ENCODE measurements at regions not wholly inside any gene's neighbourhood (a gene's known extent, or its start where the extent isn't known, plus 50 kb on each side); places are given as distances from the start of the nearest gene placed in this dataset.
A peak's percentile ranks its signal among the peaks of the same experiment; 100 is the strongest.

DNA sequence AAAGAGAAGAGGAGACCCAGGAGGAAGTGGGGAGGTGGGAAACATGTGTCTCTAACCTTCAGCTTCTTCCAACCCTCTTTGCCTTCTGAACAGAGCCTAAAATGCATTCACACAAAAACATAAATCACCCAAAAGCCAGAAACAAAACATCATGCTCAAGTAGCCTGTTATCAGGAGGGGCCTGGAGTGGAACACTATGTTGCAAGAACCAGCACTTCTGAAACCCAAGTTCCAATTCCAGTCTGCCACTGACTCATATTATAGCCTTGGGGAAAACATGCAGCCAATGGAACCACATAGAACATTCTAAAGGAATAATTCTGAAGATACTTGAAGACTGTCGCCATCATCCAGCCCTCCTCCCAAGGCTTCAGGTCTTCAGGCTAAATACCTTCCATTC lies 169.8 kb upstream of the PLXNC1 start:
- no peak overlapping the region for H3K27ac ChIP-seq
- TF ChIP-seq, protein P1, sequence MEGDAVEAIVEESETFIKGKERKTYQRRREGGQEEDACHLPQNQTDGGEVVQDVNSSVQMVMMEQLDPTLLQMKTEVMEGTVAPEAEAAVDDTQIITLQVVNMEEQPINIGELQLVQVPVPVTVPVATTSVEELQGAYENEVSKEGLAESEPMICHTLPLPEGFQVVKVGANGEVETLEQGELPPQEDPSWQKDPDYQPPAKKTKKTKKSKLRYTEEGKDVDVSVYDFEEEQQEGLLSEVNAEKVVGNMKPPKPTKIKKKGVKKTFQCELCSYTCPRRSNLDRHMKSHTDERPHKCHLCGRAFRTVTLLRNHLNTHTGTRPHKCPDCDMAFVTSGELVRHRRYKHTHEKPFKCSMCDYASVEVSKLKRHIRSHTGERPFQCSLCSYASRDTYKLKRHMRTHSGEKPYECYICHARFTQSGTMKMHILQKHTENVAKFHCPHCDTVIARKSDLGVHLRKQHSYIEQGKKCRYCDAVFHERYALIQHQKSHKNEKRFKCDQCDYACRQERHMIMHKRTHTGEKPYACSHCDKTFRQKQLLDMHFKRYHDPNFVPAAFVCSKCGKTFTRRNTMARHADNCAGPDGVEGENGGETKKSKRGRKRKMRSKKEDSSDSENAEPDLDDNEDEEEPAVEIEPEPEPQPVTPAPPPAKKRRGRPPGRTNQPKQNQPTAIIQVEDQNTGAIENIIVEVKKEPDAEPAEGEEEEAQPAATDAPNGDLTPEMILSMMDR (IDR thresholded peaks at IDR 0.05), result no peak
- TF ChIP-seq ZFX (IDR thresholded peaks at IDR 0.05; ENCODE audit: borderline replicate concordance), result no peak

DNA sequence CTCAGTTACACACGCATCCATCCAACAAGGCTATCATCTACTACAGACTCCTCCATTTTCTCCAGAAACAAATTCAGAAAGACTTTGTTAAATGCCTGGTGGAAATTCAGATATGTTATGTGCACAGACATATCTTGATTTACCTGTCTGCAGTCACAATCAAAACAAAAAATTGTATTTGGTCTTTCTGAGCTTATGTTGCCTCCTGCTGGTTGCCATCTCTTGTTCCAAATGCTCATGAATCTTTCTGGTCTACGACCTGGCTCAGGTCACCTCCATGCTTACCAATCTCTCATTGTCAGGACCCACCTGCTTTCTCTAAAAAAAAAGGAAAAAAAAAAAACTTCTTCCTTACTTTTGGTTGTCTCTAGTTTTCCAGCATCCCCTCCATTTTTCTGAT lies 169.2 kb upstream of the PLXNC1 start:
- no peak overlapping the region for H3K27ac ChIP-seq
- no peak for TF ChIP-seq ZFX (IDR thresholded peaks at IDR 0.05; ENCODE audit: borderline replicate concordance)
- TF ChIP-seq, protein P1 (IDR thresholded peaks at IDR 0.05), result peak; percentile 71

DNA sequence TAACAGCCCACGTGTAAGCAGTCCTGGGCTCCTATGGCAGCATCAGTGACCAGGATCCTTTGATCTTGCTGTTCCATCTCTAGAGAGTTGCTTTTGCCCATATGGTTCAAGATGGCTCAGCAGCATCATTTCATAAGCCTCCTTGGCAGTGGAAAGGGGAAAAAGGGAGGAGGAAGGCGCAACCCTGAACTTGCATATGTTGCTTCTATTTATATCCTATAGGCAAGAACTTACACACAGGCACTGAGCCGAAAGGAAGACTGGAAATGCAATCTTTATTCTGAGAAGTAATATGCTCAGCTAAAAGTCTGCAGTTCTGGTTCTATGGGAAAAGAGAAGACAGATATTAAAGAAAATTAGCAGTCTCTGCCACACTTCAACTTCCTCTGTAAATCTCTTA lies 167.7 kb upstream of the PLXNC1 start:
- H3K27ac ChIP-seq, result no peak overlapping the region
- TF ChIP-seq, protein P1 (IDR thresholded peaks at IDR 0.05), result no peak
- TF ChIP-seq ZFX (IDR thresholded peaks at IDR 0.05; ENCODE audit: borderline replicate concordance), result no peak

DNA sequence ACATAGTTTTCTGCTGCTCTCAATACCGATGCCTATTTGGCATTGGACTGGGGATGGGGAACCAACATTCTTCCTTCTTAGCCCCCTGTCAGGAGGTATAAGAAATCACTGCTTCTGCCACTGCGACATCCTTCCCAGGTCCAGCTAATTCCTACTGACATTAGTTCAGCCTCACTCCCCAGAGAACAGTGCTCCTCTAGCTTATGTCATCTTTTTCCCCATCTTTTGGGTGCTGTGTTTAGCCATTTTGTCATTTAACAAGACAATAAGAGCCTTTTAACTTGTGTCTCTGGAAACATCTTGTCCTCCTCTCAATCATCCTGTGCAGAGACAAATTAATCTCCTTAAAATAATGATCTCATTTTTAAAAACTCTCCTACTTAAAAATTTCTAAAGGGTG lies 167.0 kb upstream of the PLXNC1 start:
- no peak for TF ChIP-seq ZFX (IDR thresholded peaks at IDR 0.05; ENCODE audit: borderline replicate concordance)
- TF ChIP-seq, protein P1 (IDR thresholded peaks at IDR 0.05), result no peak
- no peak overlapping the region for H3K27ac ChIP-seq

DNA sequence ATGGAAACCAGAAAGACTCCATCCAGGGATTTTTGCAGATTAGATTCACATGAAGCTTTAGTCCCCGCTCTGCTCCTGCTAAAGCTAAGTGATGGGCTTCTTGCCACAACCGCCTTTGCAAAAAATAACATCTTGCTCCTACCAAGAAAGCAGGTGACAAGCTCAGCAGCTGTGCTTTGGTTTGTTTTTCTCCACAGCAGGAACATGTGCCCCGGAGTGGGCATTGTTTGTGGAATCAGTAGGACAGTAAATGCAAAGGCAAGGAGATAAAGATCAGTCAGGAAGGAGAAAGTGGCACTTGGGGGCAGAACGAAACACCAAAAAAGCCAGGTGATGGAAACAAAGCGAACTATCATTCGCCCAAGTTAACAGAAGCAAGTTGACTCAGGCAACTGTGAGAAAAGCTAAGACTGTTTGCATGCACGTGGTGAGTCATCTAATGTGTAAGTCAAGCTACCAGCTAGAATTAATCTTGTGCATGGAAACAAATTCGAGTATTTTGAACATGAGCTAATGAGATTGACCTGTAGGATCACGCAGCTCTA lies 165.5 kb upstream of the PLXNC1 start:
- TF ChIP-seq, protein P1 (IDR thresholded peaks at IDR 0.05), result no peak
- no peak for TF ChIP-seq ZFX (IDR thresholded peaks at IDR 0.05; ENCODE audit: borderline replicate concordance)
- no peak overlapping the region for H3K27ac ChIP-seq

DNA sequence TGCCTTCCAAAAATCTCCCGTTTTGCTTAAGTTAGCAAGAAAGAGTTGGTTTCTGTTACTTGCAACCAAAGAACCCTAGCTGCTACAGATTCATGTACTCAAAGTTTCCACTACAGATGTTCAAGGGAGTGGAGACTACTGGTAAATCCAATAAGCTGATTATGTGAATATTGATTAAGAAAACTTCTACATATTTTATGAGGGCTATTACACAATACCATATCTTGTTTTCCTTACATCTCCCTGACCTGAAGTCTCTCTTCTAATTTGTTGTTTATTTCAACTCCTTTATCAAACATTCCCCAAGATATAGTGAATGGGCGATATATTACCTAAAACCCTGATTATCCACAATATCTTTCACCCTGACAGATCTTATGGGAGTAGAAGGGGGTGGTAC lies 164.4 kb upstream of the PLXNC1 start:
- no peak for TF ChIP-seq ZFX (IDR thresholded peaks at IDR 0.05; ENCODE audit: borderline replicate concordance)
- TF ChIP-seq, protein P1 (IDR thresholded peaks at IDR 0.05), result no peak
- H3K27ac ChIP-seq, result no peak overlapping the region

DNA sequence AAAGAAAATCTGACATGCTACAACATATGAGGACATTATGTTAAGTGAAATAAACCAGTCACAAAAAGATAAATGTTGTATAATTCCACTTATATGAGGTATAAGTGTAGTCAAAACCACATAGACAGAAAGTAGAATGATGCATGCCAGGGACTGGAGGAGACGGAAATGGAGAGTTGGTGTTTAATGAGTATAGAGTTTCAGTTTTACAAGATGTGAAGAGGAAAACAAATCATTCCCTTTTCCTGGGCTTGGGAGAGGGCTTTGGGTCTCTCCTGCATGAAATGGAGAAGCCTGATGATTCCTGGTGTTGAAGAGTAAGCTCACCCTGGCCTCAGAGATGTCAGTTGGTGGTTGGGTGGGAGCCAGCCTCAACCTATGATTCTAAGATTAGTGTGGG lies 158.4 kb upstream of the PLXNC1 start:
- TF ChIP-seq ZFX (IDR thresholded peaks at IDR 0.05; ENCODE audit: borderline replicate concordance), result no peak
- TF ChIP-seq, protein P1 (IDR thresholded peaks at IDR 0.05), result no peak
- H3K27ac ChIP-seq, result no peak overlapping the region
